GM19455 (cell line): ENCODE measurements at regions not wholly inside any gene's neighbourhood (a gene's known extent, or its start where the extent isn't known, plus 50 kb on each side); places are given as distances from the start of the nearest gene placed in this dataset.

Experiments
- ATAC-seq: cut with Tn5 transposase; IDR thresholded peaks from one replicate; pipeline ENCODE4 v1.9.1; 2021; ENCODE audit not compliant: unreplicated experiment

- ATAC-seq: no peak
Observed at GRCh38 chr2:221708902-221709301, 136.8 kb upstream of the EPHA4 start.

GRCh38 chr2:221705185-221705877 lies 133.2 kb upstream of the EPHA4 start:
- no peak for ATAC-seq

- ATAC-seq: no peak
Observed at GRCh38 chr2:221704442-221704841, 132.3 kb upstream of the EPHA4 start.

GRCh38 chr2:221693365-221693764 lies 121.3 kb upstream of the EPHA4 start:
- no peak for ATAC-seq

GRCh38 chr2:221691571-221691970 lies 119.5 kb upstream of the EPHA4 start:
- ATAC-seq: no peak

- ATAC-seq: no peak
Observed at GRCh38 chr2:221689140-221689539, 117.0 kb upstream of the EPHA4 start.

GRCh38 chr2:221680548-221680947 lies 108.4 kb upstream of the EPHA4 start:
- ATAC-seq: no peak

- no peak for ATAC-seq
Observed at GRCh38 chr2:221677688-221678087, 105.6 kb upstream of the EPHA4 start.

- no peak for ATAC-seq
Observed at GRCh38 chr2:221676566-221677172, 104.6 kb upstream of the EPHA4 start.

GRCh38 chr2:221675201-221675908 lies 103.3 kb upstream of the EPHA4 start:
- ATAC-seq: no peak

- no peak for ATAC-seq
Observed at GRCh38 chr2:221674446-221674845, 102.3 kb upstream of the EPHA4 start.

- no peak for ATAC-seq
Observed at GRCh38 chr2:221673248-221673647, 101.1 kb upstream of the EPHA4 start.

- no peak for ATAC-seq
Observed at GRCh38 chr2:221671515-221671914, 99.4 kb upstream of the EPHA4 start.

GRCh38 chr2:221662689-221663391 lies 90.7 kb upstream of the EPHA4 start:
- no peak for ATAC-seq

- ATAC-seq: no peak
Observed at GRCh38 chr2:221657806-221658205, 85.7 kb upstream of the EPHA4 start.

GRCh38 chr2:221655300-221655699 lies 83.2 kb upstream of the EPHA4 start:
- no peak for ATAC-seq

GRCh38 chr2:221653182-221653581 lies 81.1 kb upstream of the EPHA4 start:
- ATAC-seq: no peak

GRCh38 chr2:221649051-221649775 lies 77.1 kb upstream of the EPHA4 start:
- no peak for ATAC-seq

GRCh38 chr2:221642447-221642846 lies 70.3 kb upstream of the EPHA4 start:
- no peak for ATAC-seq

GRCh38 chr2:221641181-221641871 lies 69.2 kb upstream of the EPHA4 start:
- no peak for ATAC-seq
